NCI-H82 (cell line): ENCODE measurements at regions not wholly inside any gene's neighbourhood (a gene's known extent, or its start where the extent isn't known, plus 50 kb on each side); places are given as distances from the start of the nearest gene placed in this dataset.

Experiments
- DNase-seq: peaks from one replicate; lab custom pipeline; 2025; lab: John Stamatoyannopoulos, UW

- no peak for DNase-seq
These were observed 422.6 kb downstream of the MAN2A1 start for GRCh38 chr5:110112348-110112747.

DNA sequence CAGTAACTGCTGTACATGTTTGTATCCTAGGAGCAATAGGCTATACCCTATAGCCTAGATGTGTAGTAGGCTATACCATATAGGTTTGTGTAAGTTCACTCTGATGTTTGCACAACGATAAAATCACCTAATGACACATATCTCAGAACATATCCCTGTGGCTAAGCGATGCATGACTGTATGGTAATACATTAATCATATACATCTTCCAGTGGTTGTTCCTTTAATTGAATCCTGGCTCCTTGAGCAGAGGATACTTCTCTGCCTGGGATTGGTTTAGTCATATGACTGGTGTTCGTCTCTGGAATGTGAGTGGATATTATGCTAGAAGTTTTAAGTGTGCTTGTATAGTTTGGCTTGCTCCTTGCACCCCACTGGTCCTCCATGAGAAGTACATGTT, 425.8 kb downstream of the MAN2A1 start:
- DNase-seq, result no peak

- no peak for DNase-seq
These were observed 426.8 kb downstream of the MAN2A1 start for GRCh38 chr5:110116539-110116938.

DNA sequence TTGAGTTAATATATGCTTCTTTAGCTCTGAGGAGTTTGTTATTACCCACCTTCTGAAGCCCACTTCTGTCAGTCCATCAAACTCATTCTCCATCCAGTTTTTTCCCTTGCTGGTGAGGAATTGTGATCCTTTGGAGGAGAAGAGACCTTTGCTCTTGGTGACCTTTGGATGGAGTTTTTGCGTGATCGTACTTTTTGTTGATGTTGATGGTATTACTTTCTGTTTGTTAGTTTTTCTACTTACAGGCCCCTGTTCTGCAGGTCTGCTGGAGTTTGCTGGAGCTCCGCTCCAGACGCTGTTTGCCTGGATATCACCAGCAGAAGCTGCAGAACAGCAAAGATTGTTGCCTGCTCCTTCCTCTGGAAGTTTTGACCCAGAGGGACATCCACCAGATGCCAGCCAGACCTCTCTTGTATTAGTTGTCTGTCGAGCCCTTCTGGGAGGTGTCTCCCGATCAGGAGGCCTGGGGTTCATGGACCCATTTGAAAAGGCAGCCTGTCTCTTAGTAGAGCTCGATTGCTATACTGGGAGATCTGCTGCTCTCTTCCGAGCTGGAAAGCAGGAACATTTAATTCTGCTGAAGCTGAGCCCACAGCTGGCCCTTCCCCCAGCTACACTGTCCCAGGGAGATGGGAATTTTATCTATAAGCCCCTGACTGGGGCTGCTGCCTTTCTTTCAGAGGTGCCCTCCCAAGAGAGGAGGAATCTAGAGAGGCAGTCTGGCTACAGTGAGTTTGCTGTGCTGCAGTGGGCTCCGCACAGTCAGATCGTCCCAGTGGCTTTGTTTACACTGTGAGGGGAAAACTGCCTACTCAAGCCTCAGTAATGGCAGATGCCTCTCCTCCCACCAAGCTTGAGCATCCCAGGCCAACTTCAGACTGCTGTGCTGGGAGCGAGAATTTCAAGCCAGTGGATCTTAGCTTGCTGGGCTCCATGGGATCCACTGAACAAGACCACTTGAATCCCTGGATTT, 445.5 kb downstream of the MAN2A1 start:
- DNase-seq, result no peak

- no peak for DNase-seq
These were observed 460.5 kb downstream of the MAN2A1 start for GRCh38 chr5:110150199-110150598.

GRCh38 chr5:110159202-110159601, 469.5 kb downstream of the MAN2A1 start:
- no peak for DNase-seq

- DNase-seq, result no peak
These were observed 471.4 kb downstream of the MAN2A1 start for GRCh38 chr5:110161162-110161561.

GRCh38 chr5:110165366-110165765, 475.6 kb downstream of the MAN2A1 start:
- no peak for DNase-seq

GRCh38 chr5:110167384-110167783, 477.7 kb downstream of the MAN2A1 start:
- no peak for DNase-seq

DNA sequence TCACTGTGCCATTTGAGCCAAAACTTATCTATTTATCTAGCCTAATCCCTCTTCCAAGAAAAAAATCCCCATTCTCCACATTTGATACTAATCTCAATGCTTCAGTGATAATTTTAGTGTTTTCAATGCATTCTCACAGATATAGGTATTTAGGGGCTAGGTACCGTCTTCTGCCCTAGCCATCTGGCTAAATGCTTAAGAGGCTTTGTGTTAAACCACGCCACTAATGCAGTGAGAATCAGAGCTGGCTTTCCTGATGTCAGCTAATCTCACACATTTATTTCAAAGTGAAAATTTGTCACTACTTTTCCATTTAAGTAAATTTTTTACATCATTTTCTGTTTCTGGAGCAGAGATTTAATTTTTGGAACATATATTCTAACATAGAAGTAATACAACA, 479.7 kb downstream of the MAN2A1 start:
- DNase-seq, result peak; percentile 86

DNA sequence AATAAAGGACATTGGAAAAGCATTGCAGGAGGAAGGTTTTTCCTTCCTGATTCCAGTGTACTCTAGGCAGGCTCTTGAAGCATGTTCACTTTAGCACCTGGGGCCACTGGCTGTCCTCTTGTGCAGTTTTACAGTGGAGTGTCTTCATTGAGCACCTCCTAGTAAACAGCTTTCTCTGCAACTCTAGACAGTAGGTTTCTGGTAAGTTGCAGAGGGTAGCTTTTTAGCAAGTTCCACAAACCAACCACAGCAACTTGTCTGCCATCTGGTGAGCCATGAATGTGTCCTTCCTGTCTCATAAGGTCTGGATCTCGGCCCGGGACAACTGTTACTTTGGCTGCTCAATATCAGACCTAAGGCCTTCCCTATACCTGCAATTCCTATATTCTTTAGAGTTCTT, 488.0 kb downstream of the MAN2A1 start:
- no peak for DNase-seq

- no peak for DNase-seq
These were observed 489.6 kb downstream of the MAN2A1 start for GRCh38 chr5:110179321-110179720.

DNA sequence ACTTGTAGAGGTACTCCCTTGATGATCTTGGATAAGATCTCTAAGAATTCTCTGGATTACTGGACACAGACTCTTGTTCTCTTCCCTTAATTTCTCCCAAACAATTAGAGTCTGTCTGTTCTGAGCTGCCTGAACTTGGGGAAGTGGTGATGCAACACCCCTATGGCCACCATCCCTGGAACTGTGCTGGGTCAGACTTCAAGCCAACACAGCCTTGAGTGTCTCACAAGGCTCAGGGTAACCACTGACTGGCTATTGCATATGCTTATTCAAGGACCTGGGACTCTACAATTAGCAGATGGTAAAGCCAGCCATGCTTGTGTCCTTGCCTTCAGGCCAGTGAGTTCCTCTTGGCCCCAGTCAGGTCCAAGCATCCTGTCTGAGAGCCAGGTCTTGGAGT, 504.5 kb downstream of the MAN2A1 start:
- no peak for DNase-seq

DNA sequence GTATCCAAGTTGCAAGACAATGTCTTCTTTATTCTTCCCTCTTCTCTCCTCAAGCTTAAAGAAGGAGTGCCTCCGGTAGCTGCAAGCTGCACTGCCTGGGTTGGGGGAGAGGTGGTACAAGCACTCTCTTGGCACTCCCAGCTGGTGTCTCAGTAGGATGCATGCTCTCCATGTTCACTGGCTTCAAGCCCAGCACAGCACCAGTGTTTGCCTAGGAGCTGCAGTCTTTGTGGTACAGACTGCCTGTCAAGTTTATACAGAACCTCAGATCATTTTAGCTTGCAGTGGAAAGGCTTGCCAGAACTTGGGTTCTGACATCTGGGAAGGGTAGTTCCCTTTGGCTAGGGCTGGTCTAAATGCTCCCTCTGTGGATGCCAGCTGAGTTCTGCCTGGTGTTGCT, 505.6 kb downstream of the MAN2A1 start:
- no peak for DNase-seq

DNA sequence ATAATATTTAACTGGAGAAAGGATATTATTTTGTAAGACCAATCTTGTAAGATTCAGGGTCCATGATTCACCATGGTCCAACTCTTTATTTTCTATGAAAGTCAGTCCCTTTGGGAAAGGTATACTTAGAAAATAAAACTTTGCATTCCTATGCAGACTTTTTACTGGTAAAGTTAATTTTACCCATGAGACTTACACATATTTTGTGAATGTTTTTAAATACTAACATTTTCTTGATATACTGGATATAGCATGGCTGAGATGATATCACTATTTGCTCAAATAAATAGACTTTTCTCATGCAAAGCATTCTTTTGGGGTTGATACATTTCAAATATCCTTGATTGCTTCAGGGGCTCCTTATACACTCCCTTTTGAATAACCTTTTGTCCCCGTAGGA, 512.1 kb downstream of the MAN2A1 start:
- DNase-seq, result no peak

DNA sequence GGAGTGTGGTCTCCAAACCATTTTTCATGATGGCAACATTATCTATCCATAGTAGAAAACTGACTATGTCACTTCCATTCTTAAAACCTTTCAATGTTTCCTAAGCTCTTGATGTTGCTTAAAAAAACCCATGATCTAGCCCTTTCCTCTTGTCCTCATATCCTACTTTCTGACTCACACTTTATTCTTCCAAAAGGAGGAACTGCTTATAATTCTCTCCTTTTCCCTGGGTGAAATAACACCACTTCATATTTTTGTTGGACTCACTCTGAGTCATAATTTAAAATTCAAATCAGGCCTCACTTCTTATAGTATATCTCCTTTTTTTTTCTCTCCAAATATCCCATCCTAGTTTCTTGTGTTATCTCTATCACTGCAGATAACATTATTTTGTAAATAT, 513.9 kb downstream of the MAN2A1 start:
- DNase-seq, result no peak

- DNase-seq, result no peak
These were observed 517.1 kb downstream of the TMEM232 start for GRCh38 chr5:110209401-110209800.

GRCh38 chr5:110218981-110219380, 507.5 kb downstream of the TMEM232 start:
- DNase-seq, result no peak

DNA sequence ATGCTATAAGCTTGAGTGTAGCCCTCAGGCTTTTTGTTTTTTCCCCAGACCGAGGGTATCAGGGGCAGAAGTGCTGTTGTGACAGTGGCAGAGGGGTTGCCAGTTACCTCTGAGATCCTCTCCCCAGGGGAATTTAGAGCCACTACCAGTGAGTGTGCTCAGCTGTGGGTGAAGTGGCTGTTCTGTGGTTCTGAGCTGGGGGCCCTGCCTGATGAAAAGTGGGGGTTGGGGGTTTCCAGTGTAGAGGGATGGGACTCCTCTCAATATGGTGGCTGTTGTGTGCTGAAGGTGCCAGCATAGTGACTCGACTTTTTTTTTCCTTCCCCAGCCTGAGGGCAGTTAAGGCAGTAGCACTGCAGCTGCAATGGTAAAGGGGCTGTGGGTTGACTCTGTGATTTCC, 506.7 kb downstream of the TMEM232 start:
- DNase-seq, result no peak

DNA sequence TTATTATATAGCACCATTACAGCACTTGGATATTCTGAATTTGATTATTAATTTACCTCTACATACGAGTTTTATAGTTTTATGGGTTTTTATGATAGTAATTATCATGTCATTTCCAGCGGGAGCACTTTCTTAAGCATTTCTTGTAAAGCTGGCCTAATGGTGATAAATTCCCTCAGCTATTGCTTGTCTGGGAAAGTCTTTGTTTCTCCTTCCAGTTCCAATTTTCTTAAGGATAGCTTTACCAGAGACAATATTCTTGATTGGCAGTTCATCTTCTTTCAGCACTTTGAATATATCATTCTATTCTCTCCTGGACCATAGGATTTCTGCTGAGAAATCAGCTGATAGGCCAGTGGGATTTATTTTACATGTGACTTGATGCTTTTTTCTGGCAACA, 505.4 kb downstream of the TMEM232 start:
- DNase-seq, result no peak

GRCh38 chr5:110224050-110224449, 502.4 kb downstream of the TMEM232 start:
- no peak for DNase-seq

DNA sequence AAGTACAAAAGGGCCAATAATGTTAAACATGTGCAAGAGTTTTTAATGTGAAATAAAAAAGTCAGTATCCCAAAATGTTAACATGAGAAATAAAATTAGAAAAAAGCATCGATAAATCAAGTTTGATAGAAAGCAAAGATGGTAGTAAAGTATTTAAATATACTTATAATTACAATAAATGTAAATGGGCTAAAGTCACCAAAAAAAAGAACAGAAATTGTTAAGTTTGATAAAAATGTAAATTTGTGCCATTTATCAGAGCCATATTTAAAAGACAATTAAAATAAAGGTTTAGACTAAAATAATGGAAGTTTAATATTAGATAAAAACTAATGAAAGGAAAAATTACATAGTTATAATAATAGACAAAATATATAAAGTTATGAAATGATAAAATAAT, 500.5 kb downstream of the TMEM232 start:
- no peak for DNase-seq

- DNase-seq, result no peak
These were observed 486.7 kb downstream of the TMEM232 start for GRCh38 chr5:110239786-110240185.

GRCh38 chr5:110242950-110243349, 483.5 kb downstream of the TMEM232 start:
- DNase-seq, result no peak
